GM21825 (cell line): ENCODE measurements at regions not wholly inside any gene's neighbourhood (a gene's known extent, or its start where the extent isn't known, plus 50 kb on each side); places are given as distances from the start of the nearest gene placed in this dataset.

Experiments used
- ATAC-seq: cut with Tn5 transposase; IDR thresholded peaks from one replicate; pipeline ENCODE4 v1.9.1; 2021; ENCODE audit warnings: mild to moderate bottlenecking, moderate library complexity; ENCODE audit not compliant: unreplicated experiment

- no peak for ATAC-seq
Measured at GRCh38 chr18:59760212-59760611, 63.0 kb upstream of the CCBE1 start.

GRCh38 chr18:59758837-59759236 is 61.6 kb upstream of the CCBE1 start:
- ATAC-seq, result no peak

GRCh38 chr18:59758106-59758505 is 60.9 kb upstream of the CCBE1 start:
- ATAC-seq, result no peak

GRCh38 chr18:59752666-59753065 is 55.4 kb upstream of the CCBE1 start:
- ATAC-seq, result no peak

- no peak for ATAC-seq
Measured at GRCh38 chr18:59751186-59751585, 54.0 kb upstream of the CCBE1 start.

- ATAC-seq, result no peak
Measured at GRCh38 chr18:59748628-59749360, 51.6 kb upstream of the CCBE1 start.
